IPS-NIHi7 (cell line): ENCODE measurements at regions not wholly inside any gene's neighbourhood (a gene's known extent, or its start where the extent isn't known, plus 50 kb on each side); places are given as distances from the start of the nearest gene placed in this dataset.

Experiments
- DNase-seq: peaks from one replicate; pipeline ENCODE4 v3.0.0; 2012; ENCODE audit warnings: mixed read lengths; ENCODE audit errors: extremely low spot score

- no peak for DNase-seq
Observed at GRCh38 chr3:69568951-69569350, 170.3 kb upstream of the MITF start.

GRCh38 chr3:69568458-69568857 lies 170.8 kb upstream of the MITF start:
- no peak for DNase-seq

GRCh38 chr3:69567710-69568052 lies 171.6 kb upstream of the MITF start:
- no peak for DNase-seq

- DNase-seq = no peak
Observed at GRCh38 chr3:69567023-69567709, 172.1 kb upstream of the MITF start.

GRCh38 chr3:69566275-69566674 lies 173.0 kb upstream of the MITF start:
- no peak for DNase-seq

GRCh38 chr3:69565316-69565715 lies 173.9 kb upstream of the MITF start:
- DNase-seq = no peak

GRCh38 chr3:69563981-69564380 lies 175.3 kb upstream of the MITF start:
- no peak for DNase-seq

- DNase-seq = no peak
Observed at GRCh38 chr3:69563151-69563550, 176.1 kb upstream of the MITF start.

GRCh38 chr3:69562020-69562419 lies 176.1 kb upstream of the FRMD4B start:
- DNase-seq = no peak

GRCh38 chr3:69560818-69561217 lies 174.9 kb upstream of the FRMD4B start:
- DNase-seq = no peak

GRCh38 chr3:69560116-69560515 lies 174.2 kb upstream of the FRMD4B start:
- no peak for DNase-seq

GRCh38 chr3:69558912-69559311 lies 173.0 kb upstream of the FRMD4B start:
- no peak for DNase-seq

- no peak for DNase-seq
Observed at GRCh38 chr3:69554576-69554975, 168.7 kb upstream of the FRMD4B start.

- no peak for DNase-seq
Observed at GRCh38 chr3:69553888-69554287, 168.0 kb upstream of the FRMD4B start.

GRCh38 chr3:69547461-69547880 lies 161.6 kb upstream of the FRMD4B start:
- no peak for DNase-seq

GRCh38 chr3:69542805-69543429 lies 157.0 kb upstream of the FRMD4B start:
- DNase-seq = no peak

- peak; percentile 77 for DNase-seq
Observed at GRCh38 chr3:69542089-69542804, 156.4 kb upstream of the FRMD4B start.

GRCh38 chr3:69541711-69542088 lies 155.8 kb upstream of the FRMD4B start:
- no peak for DNase-seq

- DNase-seq = peak; percentile 16
Observed at GRCh38 chr3:69540706-69541581, 155.1 kb upstream of the FRMD4B start.

GRCh38 chr3:69539134-69539533 lies 153.2 kb upstream of the FRMD4B start:
- no peak for DNase-seq

- no peak for DNase-seq
Observed at GRCh38 chr3:69538281-69538680, 152.4 kb upstream of the FRMD4B start.
